Liver (tissue), 3 donors: ENCODE measurements at regions not wholly inside any gene's neighbourhood (a gene's known extent, or its start where the extent isn't known, plus 50 kb on each side); places are given as distances from the start of the nearest gene placed in this dataset.

Experiments used
- EGR1 ChIP-seq, 2 donors: IDR thresholded peaks; 2 replicates each; pipeline ENCODE4 v1.6.1; 2016 to 2018; ENCODE audit warnings: antibody characterized with exemption in 2 of 2, low read depth in 2 of 2
- HNF4A ChIP-seq, 2 donors: conservative IDR thresholded peaks; 2 replicates each; pipeline ENCODE4 v1.6.1; 2016; ENCODE audit warnings: antibody characterized with exemption in 2 of 2, mild to moderate bottlenecking in 2 of 2
- HNF4G ChIP-seq: IDR thresholded peaks from 2 replicates; pipeline ENCODE4 v1.6.1; 2016; ENCODE audit warnings: antibody characterized with exemption
- JUND ChIP-seq, 2 donors: IDR thresholded peaks; 2 replicates each; pipeline ENCODE4 v1.6.1; 2016; ENCODE audit warnings: antibody characterized with exemption in 2 of 2
- SP1 ChIP-seq: IDR thresholded peaks from 2 replicates; pipeline ENCODE4 v1.6.1; 2018; ENCODE audit warnings: antibody characterized with exemption, mild to moderate bottlenecking
- TAF1 ChIP-seq: conservative IDR thresholded peaks from 2 replicates; pipeline ENCODE4 v1.6.1; 2016; ENCODE audit warnings: antibody characterized with exemption, mild to moderate bottlenecking
- YY1 ChIP-seq: IDR thresholded peaks from 2 replicates; pipeline ENCODE4 v1.6.1; 2016; ENCODE audit warnings: antibody characterized with exemption, mild to moderate bottlenecking
- TF ChIP-seq, protein P1 (sequence below): fragments of 150-350 bp; IDR thresholded peaks from 2 replicates; pipeline ENCODE4 v1.5.1; 2017; ENCODE audit warnings: improper control_type of control experiment, low read depth, low read length; ENCODE audit not compliant: missing input control
- TF ChIP-seq, protein P2 (sequence below): IDR thresholded peaks from 2 replicates; pipeline ENCODE4 v1.6.1; 2016; ENCODE audit warnings: antibody characterized with exemption
- TF ChIP-seq, protein P3 (sequence below): IDR thresholded peaks from 2 replicates; pipeline ENCODE4 v1.6.1; 2016; ENCODE audit warnings: antibody characterized with exemption
- donor health status: healthy.
- donor health status: healthy.

DNA sequence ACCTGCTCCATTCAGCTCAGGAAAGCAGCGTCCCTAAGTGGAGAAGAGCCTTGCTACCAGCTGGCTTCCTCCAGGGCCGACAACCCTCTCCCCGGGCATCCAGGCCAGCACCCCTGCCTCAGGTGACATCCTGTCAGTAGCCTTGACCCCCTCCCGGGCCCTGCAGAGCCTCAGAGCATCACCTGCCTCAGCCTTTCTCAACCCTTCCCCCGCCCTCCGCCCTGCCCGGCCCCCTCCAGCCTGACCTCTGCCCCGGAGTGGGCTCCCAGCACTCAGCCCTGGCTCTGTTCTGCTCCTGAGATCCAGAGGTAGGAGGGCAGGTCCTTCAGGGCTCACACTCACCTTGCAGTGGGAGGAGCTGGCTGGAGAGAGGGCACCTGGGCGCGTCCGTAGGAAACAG, 73.8 kb upstream of the METRNL start:
- TF ChIP-seq YY1 (no peak), SP1 (no peak), TAF1 (no peak), EGR1 (IDR thresholded peaks at IDR 0.05; ENCODE audit: low read depth in 2 of 2) (no peak), JUND (IDR thresholded peaks at IDR 0.05) (no peak), HNF4A (conservative IDR thresholded peaks at IDR 0.05) (no peak), HNF4G (no peak)
- TF ChIP-seq, protein P1, sequence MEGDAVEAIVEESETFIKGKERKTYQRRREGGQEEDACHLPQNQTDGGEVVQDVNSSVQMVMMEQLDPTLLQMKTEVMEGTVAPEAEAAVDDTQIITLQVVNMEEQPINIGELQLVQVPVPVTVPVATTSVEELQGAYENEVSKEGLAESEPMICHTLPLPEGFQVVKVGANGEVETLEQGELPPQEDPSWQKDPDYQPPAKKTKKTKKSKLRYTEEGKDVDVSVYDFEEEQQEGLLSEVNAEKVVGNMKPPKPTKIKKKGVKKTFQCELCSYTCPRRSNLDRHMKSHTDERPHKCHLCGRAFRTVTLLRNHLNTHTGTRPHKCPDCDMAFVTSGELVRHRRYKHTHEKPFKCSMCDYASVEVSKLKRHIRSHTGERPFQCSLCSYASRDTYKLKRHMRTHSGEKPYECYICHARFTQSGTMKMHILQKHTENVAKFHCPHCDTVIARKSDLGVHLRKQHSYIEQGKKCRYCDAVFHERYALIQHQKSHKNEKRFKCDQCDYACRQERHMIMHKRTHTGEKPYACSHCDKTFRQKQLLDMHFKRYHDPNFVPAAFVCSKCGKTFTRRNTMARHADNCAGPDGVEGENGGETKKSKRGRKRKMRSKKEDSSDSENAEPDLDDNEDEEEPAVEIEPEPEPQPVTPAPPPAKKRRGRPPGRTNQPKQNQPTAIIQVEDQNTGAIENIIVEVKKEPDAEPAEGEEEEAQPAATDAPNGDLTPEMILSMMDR: no peak
- TF ChIP-seq, protein P2, sequence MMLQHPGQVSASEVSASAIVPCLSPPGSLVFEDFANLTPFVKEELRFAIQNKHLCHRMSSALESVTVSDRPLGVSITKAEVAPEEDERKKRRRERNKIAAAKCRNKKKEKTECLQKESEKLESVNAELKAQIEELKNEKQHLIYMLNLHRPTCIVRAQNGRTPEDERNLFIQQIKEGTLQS: no peak
- TF ChIP-seq, protein P3, sequence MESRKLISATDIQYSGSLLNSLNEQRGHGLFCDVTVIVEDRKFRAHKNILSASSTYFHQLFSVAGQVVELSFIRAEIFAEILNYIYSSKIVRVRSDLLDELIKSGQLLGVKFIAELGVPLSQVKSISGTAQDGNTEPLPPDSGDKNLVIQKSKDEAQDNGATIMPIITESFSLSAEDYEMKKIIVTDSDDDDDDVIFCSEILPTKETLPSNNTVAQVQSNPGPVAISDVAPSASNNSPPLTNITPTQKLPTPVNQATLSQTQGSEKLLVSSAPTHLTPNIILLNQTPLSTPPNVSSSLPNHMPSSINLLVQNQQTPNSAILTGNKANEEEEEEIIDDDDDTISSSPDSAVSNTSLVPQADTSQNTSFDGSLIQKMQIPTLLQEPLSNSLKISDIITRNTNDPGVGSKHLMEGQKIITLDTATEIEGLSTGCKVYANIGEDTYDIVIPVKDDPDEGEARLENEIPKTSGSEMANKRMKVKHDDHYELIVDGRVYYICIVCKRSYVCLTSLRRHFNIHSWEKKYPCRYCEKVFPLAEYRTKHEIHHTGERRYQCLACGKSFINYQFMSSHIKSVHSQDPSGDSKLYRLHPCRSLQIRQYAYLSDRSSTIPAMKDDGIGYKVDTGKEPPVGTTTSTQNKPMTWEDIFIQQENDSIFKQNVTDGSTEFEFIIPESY: no peak
